Neural crest cell (in vitro differentiated cells): ENCODE measurements at regions not wholly inside any gene's neighbourhood (a gene's known extent, or its start where the extent isn't known, plus 50 kb on each side); places are given as distances from the start of the nearest gene placed in this dataset.
"Not testable (repeated sequence)": the region's sequence is repeated elsewhere in the genome, so short reads cannot be mapped to it uniquely, and the experiment has no call there.

Source experiments
- DNase-seq: peaks from one replicate; pipeline ENCODE4 v3.0.0; 2021; ENCODE audit warnings: low read depth, mixed read lengths, low spot score
- H3K27ac Mint-ChIP-seq: one replicate; pipeline ENCODE4 v1.8.0; 2021; ENCODE audit warnings: mild to moderate bottlenecking, mixed read lengths; ENCODE audit not compliant: unreplicated experiment
- H3K27me3 Mint-ChIP-seq: 2 replicates; pipeline ENCODE4 v1.8.0; 2021; ENCODE audit warnings: low read depth, mild to moderate bottlenecking, mixed read lengths
- H3K36me3 Mint-ChIP-seq: 2 replicates; pipeline ENCODE4 v1.8.0; 2021; ENCODE audit warnings: low read depth, mild to moderate bottlenecking, mixed read lengths
- H3K4me1 Mint-ChIP-seq: 2 replicates; pipeline ENCODE4 v1.8.0; 2021; ENCODE audit warnings: mixed read lengths
- H3K4me3 Mint-ChIP-seq: one replicate; pipeline ENCODE4 v1.8.0; 2021; ENCODE audit warnings: mild to moderate bottlenecking, mixed read lengths
- H3K9me3 Mint-ChIP-seq: 2 replicates; pipeline ENCODE4 v1.8.0; 2021; ENCODE audit warnings: mixed read lengths
- CTCF ChIP-seq: fragments of 200-600 bp; sonication (generic); conservative IDR thresholded peaks from 2 replicates; pipeline ENCODE4 v1.5.0; 2021; ENCODE audit warnings: antibody characterized with exemption, mild to moderate bottlenecking

- no peak for TF ChIP-seq CTCF
- H3K27ac Mint-ChIP-seq, result no peak overlapping the region
- no peaks in the 10 kb centered on the region for H3K36me3 Mint-ChIP-seq
- DNase-seq, result no peak
- no peak overlapping the region for H3K4me3 Mint-ChIP-seq
- peaks cover 4% of the 10 kb centered on the region for H3K9me3 Mint-ChIP-seq
- H3K4me1 Mint-ChIP-seq, result peaks cover 4% of the 10 kb centered on the region
- H3K27me3 Mint-ChIP-seq, result no peaks in the 10 kb centered on the region
These were observed 636.0 kb upstream of the TPK1 start for GRCh38 chr7:145471883-145472282.

GRCh38 chr7:145464287-145464686 lies 628.4 kb upstream of the TPK1 start:
- H3K9me3 Mint-ChIP-seq, result peaks cover 10% of the 10 kb centered on the region
- no peak for DNase-seq
- no peaks in the 10 kb centered on the region for H3K4me1 Mint-ChIP-seq
- no peaks in the 10 kb centered on the region for H3K36me3 Mint-ChIP-seq
- no peak overlapping the region for H3K27ac Mint-ChIP-seq
- no peak for TF ChIP-seq CTCF
- H3K27me3 Mint-ChIP-seq, result peaks cover 3% of the 10 kb centered on the region
- no peak overlapping the region for H3K4me3 Mint-ChIP-seq

- Mint-ChIP-seq H3K4me3 (no peak overlapping the region), H3K4me1 (no peaks in the 10 kb centered on the region), H3K27ac (no peak overlapping the region), H3K36me3 (no peaks in the 10 kb centered on the region), H3K9me3 (peaks cover 9% of the 10 kb centered on the region), H3K27me3 (peaks cover 3% of the 10 kb centered on the region)
- DNase-seq, result no peak
- TF ChIP-seq CTCF, result no peak
These were observed 626.6 kb upstream of the TPK1 start for GRCh38 chr7:145462463-145462862.

- no peak for DNase-seq
- Mint-ChIP-seq H3K36me3 (no peaks in the 10 kb centered on the region), H3K4me3 (no peak overlapping the region), H3K4me1 (no peaks in the 10 kb centered on the region), H3K27ac (no peak overlapping the region), H3K27me3 (no peaks in the 10 kb centered on the region), H3K9me3 (no peaks in the 10 kb centered on the region)
- TF ChIP-seq CTCF, result no peak
These were observed 599.0 kb upstream of the TPK1 start for GRCh38 chr7:145434811-145435210.

GRCh38 chr7:145431834-145432233 lies 596.0 kb upstream of the TPK1 start:
- H3K36me3 Mint-ChIP-seq, result no peaks in the 10 kb centered on the region
- TF ChIP-seq CTCF, result no peak
- no peak overlapping the region for H3K27ac Mint-ChIP-seq
- H3K4me3 Mint-ChIP-seq, result no peak overlapping the region
- no peak for DNase-seq
- H3K9me3 Mint-ChIP-seq, result peaks cover 3% of the 10 kb centered on the region
- no peaks in the 10 kb centered on the region for H3K4me1 Mint-ChIP-seq
- no peaks in the 10 kb centered on the region for H3K27me3 Mint-ChIP-seq

GRCh38 chr7:145418481-145418880 lies 582.6 kb upstream of the TPK1 start:
- H3K4me1 Mint-ChIP-seq, H3K27ac Mint-ChIP-seq, H3K36me3 Mint-ChIP-seq, H3K27me3 Mint-ChIP-seq, H3K9me3 Mint-ChIP-seq, H3K4me3 Mint-ChIP-seq, DNase-seq: not testable (repeated sequence)
